K562 (cell line): ENCODE measurements at regions not wholly inside any gene's neighbourhood (a gene's known extent, or its start where the extent isn't known, plus 50 kb on each side); places are given as distances from the start of the nearest gene placed in this dataset.

ENCODE experiments used
- ATAC-seq: fragments of 200-7000 bp; cut with Tn5 transposase; 3 replicates; pipeline ENCODE4 v1.9.1; 2020; ENCODE audit warnings: moderate library complexity
- BruUV-seq: library from RNA; stranded (reverse); fragments of 400-500 nt; replicated peaks from 2 replicates; lab custom pipeline; 2021; lab: Mats Ljungman, UMichigan
- CTCF ChIA-PET: fragments of 300-600 bp; formaldehyde crosslinking; extraction: SDS; loops from one replicate; lab custom pipeline; 2021; ENCODE audit warnings: low intra/inter-chr PET ratio; lab: Yijun Ruan, JAX
- POLR2A ChIA-PET: fragments of 300-600, 350-650 bp; sonication (Branson Sonifier 250); formaldehyde crosslinking; extraction: SDS; loops from one replicate; lab custom pipeline; 2021; ENCODE audit warnings: antibody characterized with exemption, inconsistent platforms; lab: Yijun Ruan, JAX
- DNase-seq, 4 experiments: peaks; one replicate each; pipeline versions ENCODE4 v3.0.0 to v3.0.0-alpha.2; 2011 to 2018; ENCODE audit warnings: low spot score in 3 of 4, mixed read lengths in 3 of 4; ENCODE audit errors: extremely low read depth in 1 of 4
- FAIRE-seq: peaks from 2 replicates; lab custom pipeline; 2011; peaks lifted over from hg19 to GRCh38; lab: Jason Lieb, UNC
- H2AFZ ChIP-seq: 2 replicates; pipeline ENCODE4 v1.6.0; 2011; ENCODE audit warnings: low read depth, low read length, control low read depth, inconsistent platforms
- H3K27ac ChIP-seq: fragments of 200-600 bp; 3 replicates; pipeline ENCODE4 v1.8.0; 2011; ENCODE audit warnings: low read depth, mild to moderate bottlenecking, control low read depth, inconsistent platforms, low read length, moderate library complexity, mixed read lengths; ENCODE audit errors: extremely low read depth
- H3K27me3 ChIP-seq, 2 experiments: fragments of 300-600 bp in 1 of 2; 2 replicates in 1 of 2; 3 replicates in 1 of 2; pipeline versions ENCODE4 v1.6.0 to v1.8.0; 2011; ENCODE audit warnings: inconsistent platforms in 2 of 2, low read length in 2 of 2, mild to moderate bottlenecking in 1 of 2, mixed read lengths in 1 of 2, moderate library complexity in 1 of 2; ENCODE audit not compliant: control insufficient read depth in 2 of 2, insufficient read depth in 2 of 2
- H3K36me3 ChIP-seq: fragments of 300-600 bp; 3 replicates; pipeline ENCODE4 v1.8.0; 2011; ENCODE audit warnings: mild to moderate bottlenecking, low read length, inconsistent platforms; ENCODE audit not compliant: control insufficient read depth, insufficient read depth
- H3K4me1 ChIP-seq, 2 experiments: fragments of 200-600 bp in 1 of 2; replicated peaks in 1 of 2; 2 replicates in 1 of 2; 3 replicates in 1 of 2; pipeline versions ENCODE4 v1.5.1 to v1.8.0; 2011; ENCODE audit warnings: inconsistent platforms in 2 of 2, low read length in 2 of 2, mild to moderate bottlenecking in 1 of 2, mixed read lengths in 1 of 2, moderate library complexity in 1 of 2; ENCODE audit not compliant: control insufficient read depth in 2 of 2, insufficient read depth in 2 of 2
- H3K4me2 ChIP-seq: 2 replicates; pipeline ENCODE4 v1.6.1; 2011; ENCODE audit warnings: low read length, control low read depth, inconsistent platforms, mixed read lengths; ENCODE audit not compliant: insufficient read depth
- H3K4me3 ChIP-seq: fragments of 200-600 bp; sonication (generic), shearing (Covaris generic); 2 replicates; pipeline ENCODE4 v1.5.1; 2016; ENCODE audit warnings: control low read depth, inconsistent platforms
- H3K79me2 ChIP-seq: fragments of 200-600 bp; 3 replicates; pipeline ENCODE4 v1.8.0; 2011; ENCODE audit warnings: low read length, inconsistent platforms; ENCODE audit not compliant: control insufficient read depth, insufficient read depth
- H3K9ac ChIP-seq, 2 experiments: 2 replicates each; pipeline versions ENCODE4 v1.6.0 to v1.6.1; 2011; ENCODE audit warnings: low read depth in 2 of 2, low read length in 2 of 2, control low read depth in 1 of 2, inconsistent platforms in 1 of 2, mild to moderate bottlenecking in 1 of 2, mixed read lengths in 1 of 2; ENCODE audit not compliant: insufficient read depth in 1 of 2
- H3K9me1 ChIP-seq: one replicate; pipeline ENCODE4 v1.6.0; 2011; ENCODE audit warnings: inconsistent platforms, mild to moderate bottlenecking, low read length, moderate library complexity; ENCODE audit not compliant: control insufficient read depth, insufficient read depth
- H3K9me3 ChIP-seq: replicated peaks from 2 replicates; pipeline ENCODE4 v1.5.1; 2011; ENCODE audit warnings: low read depth, low read length, inconsistent platforms; ENCODE audit not compliant: control insufficient read depth, insufficient read depth
- H4K20me1 ChIP-seq: replicated peaks from 2 replicates; pipeline ENCODE4 v1.6.1; 2011; ENCODE audit warnings: low read length, inconsistent platforms, mixed read lengths; ENCODE audit not compliant: control insufficient read depth, insufficient read depth
- HCFC1 ChIP-seq: IDR thresholded peaks from 2 replicates; pipeline ENCODE4 v1.6.1; 2012; ENCODE audit warnings: low read depth, low read length, improper control_type of control experiment
- HMGN3 ChIP-seq: IDR thresholded peaks from 2 replicates; pipeline ENCODE4 v1.6.1; 2011; ENCODE audit warnings: borderline replicate concordance, low read depth, mild to moderate bottlenecking, mixed read lengths, low read length; ENCODE audit not compliant: insufficient read length; ENCODE audit errors: extremely low read depth
- MAX ChIP-seq: sonication (generic); formaldehyde crosslinking; IDR thresholded peaks from 2 replicates; pipeline ENCODE4 v1.9.0; 2022; ENCODE audit warnings: mild to moderate bottlenecking, missing genetic modification reagents
- NFRKB ChIP-seq: fragments of 450-650 bp; IDR thresholded peaks from 2 replicates; pipeline ENCODE4 v1.6.1; 2016; ENCODE audit warnings: low read depth
- STAT6 ChIP-seq: sonication (generic); formaldehyde crosslinking; IDR thresholded peaks from 2 replicates; pipeline ENCODE4 v1.8.1; 2023; ENCODE audit warnings: mild to moderate bottlenecking, missing genetic modification reagents
- ZBTB8A ChIP-seq: fragments of 450-650 bp; IDR thresholded peaks from 2 replicates; pipeline ENCODE4 v1.6.1; 2018; ENCODE audit warnings: mild to moderate bottlenecking, moderate library complexity; ENCODE audit not compliant: partially characterized antibody
- WGBS: fragments of 100-300 bp; shearing (Covaris generic); methylation state at CpG from one replicate; pipeline ENCODE4 v1.1.6; 2016; ENCODE audit warnings: low coverage, mixed read lengths; ENCODE audit not compliant: insufficient coverage; ENCODE audit errors: missing lambda C conversion rate; 5-methylcytosine and 5-hydroxymethylcytosine counted together
- in situ Hi-C: fragments of 300-500 bp; cut with MboI; formaldehyde crosslinking; loops from 4 replicates; pipeline ENCODE4 v1.15.0; 2018; ENCODE audit warnings: inconsistent platforms, mixed read lengths
- intact Hi-C: fragments of 100-400 bp; cut with micrococcal nuclease; formaldehyde crosslinking; loops from 2 replicates; pipeline ENCODE4 v1.14.2; 2022

DNA sequence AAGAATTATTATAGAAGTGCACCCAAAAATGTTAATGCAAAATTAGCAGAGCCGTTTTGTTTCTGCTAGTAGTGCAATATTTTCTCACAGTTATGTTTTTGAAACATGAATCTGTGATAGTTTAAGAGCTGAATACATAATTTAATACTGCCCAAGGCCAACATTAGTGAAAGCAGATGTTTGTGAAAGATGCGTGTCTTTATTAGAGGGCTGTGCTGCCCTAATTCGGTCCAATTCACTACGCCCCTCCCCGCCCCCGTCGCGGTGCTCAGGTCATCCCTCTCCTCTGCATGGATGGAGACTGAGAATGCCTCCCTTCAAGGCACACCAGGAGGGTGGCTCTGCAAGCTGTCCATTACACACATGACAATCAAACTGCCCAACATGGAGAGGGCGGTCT is 172.0 kb downstream of the TEX36 start:
- in situ Hi-C loops (no loop called here), intact Hi-C loops (no loop called here)
- no TSS peak for BruUV-seq
- Histone ChIP-seq H3K4me3 (no peak overlapping the region), H3K27me3 (peaks cover 4 to 20% of the 10 kb centered on the region in 2 experiments; a peak in 4 of 5 replicates), H3K27ac (no peak overlapping the region), H3K9ac (no peak overlapping the region), H3K79me2 (no peaks in the 10 kb centered on the region), H4K20me1 (no peaks in the 10 kb centered on the region), H3K4me1 (no peaks in the 10 kb centered on the region), H3K4me2 (no peak overlapping the region), H3K9me3 (no peaks in the 10 kb centered on the region), H3K9me1 (no peaks in the 10 kb centered on the region), H3K36me3 (no peaks in the 10 kb centered on the region), H2AFZ (no peak overlapping the region)
- ChIA-PET CTCF (no interaction called here), POLR2A (interaction anchor here (1.2 kb wide), 1 partner anchor 9 kb away, joined by 4 read pairs; no protein-coding TSS in a partner anchor)
- no peak for ATAC-seq
- DNase-seq: no peak
- 0% methylated on average over 8 of the region's 9 CpGs for WGBS
- FAIRE-seq: no peak
- TF ChIP-seq HMGN3 (no peak), STAT6 (CRISPR knock-in tag) (no peak), ZBTB8A (no peak), HCFC1 (no peak), NFRKB (no peak), MAX (CRISPR knock-in tag) (no peak)
